Osteoblast (primary cell): ENCODE measurements at regions not wholly inside any gene's neighbourhood (a gene's known extent, or its start where the extent isn't known, plus 50 kb on each side); places are given as distances from the start of the nearest gene placed in this dataset.

ENCODE experiments used
- DNase-seq: peaks from one replicate; pipeline ENCODE4 v3.0.0; 2011; ENCODE audit warnings: low spot score, mixed read lengths; ENCODE audit not compliant: insufficient read length; ENCODE audit errors: missing footprints
- H2AFZ ChIP-seq: 2 replicates; pipeline ENCODE4 v1.6.0; 2011; ENCODE audit warnings: mild to moderate bottlenecking, low read length
- H3K27ac ChIP-seq: 2 replicates; pipeline ENCODE4 v1.5.1; 2011; ENCODE audit warnings: mild to moderate bottlenecking, low read depth, low read length, moderate library complexity
- H3K27me3 ChIP-seq: 2 replicates; pipeline ENCODE4 v1.6.0; 2012; ENCODE audit warnings: mild to moderate bottlenecking, control low read depth, inconsistent platforms, low read length, moderate library complexity; ENCODE audit not compliant: insufficient read depth
- H3K36me3 ChIP-seq: 2 replicates; pipeline ENCODE4 v1.5.1; 2011; ENCODE audit warnings: mild to moderate bottlenecking, low read length, control low read depth, moderate library complexity; ENCODE audit not compliant: insufficient read depth
- H3K4me1 ChIP-seq: 2 replicates; pipeline ENCODE4 v1.5.1; 2011; ENCODE audit warnings: mild to moderate bottlenecking, low read length, control low read depth, moderate library complexity; ENCODE audit not compliant: insufficient read depth
- H3K4me2 ChIP-seq: 2 replicates; pipeline ENCODE4 v1.6.0; 2011; ENCODE audit warnings: mild to moderate bottlenecking, low read length; ENCODE audit not compliant: insufficient read depth
- H3K4me3 ChIP-seq: fragments of 200-600 bp; sonication (generic); 3 replicates; pipeline ENCODE4 v1.5.1; 2012; ENCODE audit warnings: mild to moderate bottlenecking, low read length, inconsistent platforms; ENCODE audit not compliant: insufficient read depth
- H3K79me2 ChIP-seq: 2 replicates; pipeline ENCODE4 v1.6.0; 2012; ENCODE audit warnings: mild to moderate bottlenecking, low read length, control low read depth, inconsistent platforms; ENCODE audit not compliant: insufficient read depth
- H3K9me3 ChIP-seq: 2 replicates; pipeline ENCODE4 v1.5.1; 2011; ENCODE audit warnings: low read depth, low read length, control low read depth
- H4K20me1 ChIP-seq: 2 replicates; pipeline ENCODE4 v1.6.0; 2012; ENCODE audit warnings: mild to moderate bottlenecking, low read length, control low read depth; ENCODE audit not compliant: insufficient read depth
- TF ChIP-seq, protein P1 (sequence below): IDR thresholded peaks from 2 replicates; pipeline ENCODE4 v1.5.1; 2011; ENCODE audit warnings: mild to moderate bottlenecking, low read depth, low read length, moderate library complexity; ENCODE audit errors: extremely low read depth

DNA sequence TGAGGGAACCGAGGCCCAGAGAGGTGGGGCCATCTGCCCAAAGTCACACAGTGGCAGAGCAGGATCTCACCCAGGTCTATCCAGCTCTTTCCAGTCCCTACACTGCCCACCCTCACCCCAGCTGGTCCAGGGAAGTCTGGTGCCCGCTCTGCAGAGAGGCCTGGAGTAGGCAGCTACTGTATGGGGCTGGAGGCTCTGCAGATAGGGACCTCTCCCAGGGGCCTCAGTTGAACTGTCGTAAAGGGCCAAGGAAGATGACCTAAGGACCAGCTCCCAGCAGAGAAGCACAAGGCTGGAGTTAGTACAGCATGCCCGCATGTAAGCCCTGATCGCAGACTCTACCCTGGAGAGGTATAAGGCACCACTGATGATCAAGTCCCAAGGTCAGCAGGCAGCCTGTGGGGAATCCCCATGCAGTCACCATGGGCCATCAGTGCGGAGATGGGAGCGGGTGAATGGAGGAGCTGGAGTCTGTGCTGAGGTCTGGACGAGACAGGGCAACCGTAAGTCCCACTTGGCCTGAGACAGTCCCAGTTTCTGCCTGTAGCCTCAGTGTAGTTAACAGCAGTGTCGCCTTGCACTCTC is 320.2 kb downstream of the MATN1 start:
- TF ChIP-seq, protein P1, sequence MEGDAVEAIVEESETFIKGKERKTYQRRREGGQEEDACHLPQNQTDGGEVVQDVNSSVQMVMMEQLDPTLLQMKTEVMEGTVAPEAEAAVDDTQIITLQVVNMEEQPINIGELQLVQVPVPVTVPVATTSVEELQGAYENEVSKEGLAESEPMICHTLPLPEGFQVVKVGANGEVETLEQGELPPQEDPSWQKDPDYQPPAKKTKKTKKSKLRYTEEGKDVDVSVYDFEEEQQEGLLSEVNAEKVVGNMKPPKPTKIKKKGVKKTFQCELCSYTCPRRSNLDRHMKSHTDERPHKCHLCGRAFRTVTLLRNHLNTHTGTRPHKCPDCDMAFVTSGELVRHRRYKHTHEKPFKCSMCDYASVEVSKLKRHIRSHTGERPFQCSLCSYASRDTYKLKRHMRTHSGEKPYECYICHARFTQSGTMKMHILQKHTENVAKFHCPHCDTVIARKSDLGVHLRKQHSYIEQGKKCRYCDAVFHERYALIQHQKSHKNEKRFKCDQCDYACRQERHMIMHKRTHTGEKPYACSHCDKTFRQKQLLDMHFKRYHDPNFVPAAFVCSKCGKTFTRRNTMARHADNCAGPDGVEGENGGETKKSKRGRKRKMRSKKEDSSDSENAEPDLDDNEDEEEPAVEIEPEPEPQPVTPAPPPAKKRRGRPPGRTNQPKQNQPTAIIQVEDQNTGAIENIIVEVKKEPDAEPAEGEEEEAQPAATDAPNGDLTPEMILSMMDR = no peak
- Histone ChIP-seq H3K4me2 (no peak overlapping the region), H3K79me2 (no peaks in the 10 kb centered on the region), H2AFZ (no peak overlapping the region), H3K36me3 (no peaks in the 10 kb centered on the region), H3K27ac (no peak overlapping the region), H3K9me3 (no peaks in the 10 kb centered on the region), H3K27me3 (no peaks in the 10 kb centered on the region), H3K4me1 (peaks cover 8% of the 10 kb centered on the region), H4K20me1 (no peaks in the 10 kb centered on the region), H3K4me3 (no peak overlapping the region)
- no peak for DNase-seq

DNA sequence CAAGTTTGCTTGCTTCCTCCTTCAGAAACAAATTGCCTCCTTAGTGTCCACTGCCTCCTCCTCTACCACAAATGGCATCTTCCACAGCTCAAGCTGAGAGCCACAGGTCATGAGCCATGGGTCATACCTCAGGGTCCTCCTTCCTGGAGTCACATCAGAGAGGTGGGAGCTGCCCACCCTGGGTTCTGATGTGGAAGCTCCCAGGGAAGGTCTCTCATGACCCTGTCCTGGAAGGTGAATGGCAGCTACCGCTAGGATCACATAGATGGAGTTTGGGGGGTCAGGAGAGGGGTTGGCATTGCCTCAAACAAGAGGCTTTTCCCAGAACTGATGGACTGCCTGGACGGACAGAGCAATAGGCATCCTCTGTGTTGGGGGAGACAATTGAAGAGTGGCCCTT is 321.4 kb downstream of the MATN1 start:
- Histone ChIP-seq H3K27me3 (no peaks in the 10 kb centered on the region), H4K20me1 (no peaks in the 10 kb centered on the region), H3K4me1 (no peaks in the 10 kb centered on the region), H3K36me3 (no peaks in the 10 kb centered on the region), H3K4me3 (no peak overlapping the region), H3K9me3 (no peaks in the 10 kb centered on the region), H3K4me2 (no peak overlapping the region), H3K27ac (no peak overlapping the region), H3K79me2 (no peaks in the 10 kb centered on the region), H2AFZ (no peak overlapping the region)
- TF ChIP-seq, protein P1 = no peak
- no peak for DNase-seq

DNA sequence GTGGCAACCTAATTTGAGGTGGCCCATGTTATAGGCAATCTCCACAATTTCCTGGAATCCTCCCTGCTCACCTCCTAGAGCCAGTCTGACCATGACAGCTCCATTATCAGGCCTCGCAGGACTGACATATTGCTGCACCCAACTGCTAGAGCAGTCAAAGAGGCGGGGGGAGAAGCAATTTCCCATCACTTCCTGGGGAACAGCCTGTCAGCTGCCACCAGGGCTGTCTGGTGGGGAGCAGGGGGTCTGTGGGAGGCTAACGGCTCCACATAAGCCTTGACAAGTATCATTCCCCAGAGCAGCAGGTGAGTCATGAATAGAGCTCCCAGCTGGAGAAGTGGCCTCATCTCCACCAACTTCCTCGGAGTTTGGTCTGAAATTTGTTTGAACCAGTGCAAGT is 322.9 kb downstream of the MATN1 start:
- no peaks in the 10 kb centered on the region for H4K20me1 ChIP-seq
- TF ChIP-seq, protein P1 = no peak
- H3K27ac ChIP-seq = no peak overlapping the region
- no peaks in the 10 kb centered on the region for H3K4me1 ChIP-seq
- no peak overlapping the region for H2AFZ ChIP-seq
- H3K27me3 ChIP-seq = no peaks in the 10 kb centered on the region
- H3K4me2 ChIP-seq = no peak overlapping the region
- H3K4me3 ChIP-seq = no peak overlapping the region
- no peak for DNase-seq
- no peaks in the 10 kb centered on the region for H3K36me3 ChIP-seq
- H3K9me3 ChIP-seq = no peaks in the 10 kb centered on the region
- no peaks in the 10 kb centered on the region for H3K79me2 ChIP-seq

DNA sequence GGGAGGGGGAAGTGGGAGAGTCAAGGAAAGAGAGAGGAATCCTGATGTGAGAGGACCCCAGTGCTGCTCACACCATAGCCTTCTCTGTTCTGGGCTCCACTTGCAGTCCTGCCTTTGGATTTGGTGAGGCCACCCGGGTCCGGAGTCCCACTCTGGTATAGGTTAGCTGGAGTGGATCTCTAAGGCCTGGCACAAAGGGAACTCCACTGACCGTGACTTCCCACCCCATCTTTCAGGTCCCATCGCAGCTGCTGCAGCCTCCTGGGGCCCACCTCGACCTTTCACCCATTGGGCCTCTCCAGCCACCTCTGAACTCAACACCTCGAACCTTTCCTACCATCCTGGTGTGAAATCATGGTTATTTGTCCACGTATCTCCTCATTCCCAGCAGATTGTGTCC is 324.4 kb downstream of the MATN1 start:
- H3K4me1 ChIP-seq = no peaks in the 10 kb centered on the region
- H3K36me3 ChIP-seq = no peaks in the 10 kb centered on the region
- TF ChIP-seq, protein P1 = no peak
- H4K20me1 ChIP-seq = no peaks in the 10 kb centered on the region
- H3K4me3 ChIP-seq = no peak overlapping the region
- H3K27ac ChIP-seq = no peak overlapping the region
- no peak for DNase-seq
- no peak overlapping the region for H3K4me2 ChIP-seq
- no peaks in the 10 kb centered on the region for H3K9me3 ChIP-seq
- H2AFZ ChIP-seq = no peak overlapping the region
- H3K79me2 ChIP-seq = no peaks in the 10 kb centered on the region
- H3K27me3 ChIP-seq = no peaks in the 10 kb centered on the region
